ENCODE measurements at regions not wholly inside any gene's neighbourhood (a gene's known extent, or its start where the extent isn't known, plus 50 kb on each side); places are given as distances from the start of the nearest gene placed in this dataset.

DNA sequence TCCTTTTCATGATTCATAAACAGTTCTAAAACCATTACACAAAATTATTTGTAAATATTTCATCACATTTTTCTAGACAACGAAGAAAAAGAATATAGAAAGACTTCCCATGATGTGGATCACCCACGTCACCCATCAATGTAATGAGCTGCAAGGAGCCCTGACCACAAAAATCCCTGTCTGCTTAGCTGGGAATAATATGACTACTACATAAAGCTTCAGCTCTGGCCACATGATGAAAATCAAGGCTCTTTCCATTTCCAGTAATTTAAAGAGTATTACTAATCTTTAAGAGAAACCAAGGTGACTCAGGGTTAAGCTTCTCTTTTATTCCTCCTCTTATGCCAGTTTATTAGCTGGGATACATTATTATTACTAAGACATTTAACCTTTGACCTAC lies 180.8 kb upstream of the CACNA2D1 start:
- TF ChIP-seq, protein P1, sequence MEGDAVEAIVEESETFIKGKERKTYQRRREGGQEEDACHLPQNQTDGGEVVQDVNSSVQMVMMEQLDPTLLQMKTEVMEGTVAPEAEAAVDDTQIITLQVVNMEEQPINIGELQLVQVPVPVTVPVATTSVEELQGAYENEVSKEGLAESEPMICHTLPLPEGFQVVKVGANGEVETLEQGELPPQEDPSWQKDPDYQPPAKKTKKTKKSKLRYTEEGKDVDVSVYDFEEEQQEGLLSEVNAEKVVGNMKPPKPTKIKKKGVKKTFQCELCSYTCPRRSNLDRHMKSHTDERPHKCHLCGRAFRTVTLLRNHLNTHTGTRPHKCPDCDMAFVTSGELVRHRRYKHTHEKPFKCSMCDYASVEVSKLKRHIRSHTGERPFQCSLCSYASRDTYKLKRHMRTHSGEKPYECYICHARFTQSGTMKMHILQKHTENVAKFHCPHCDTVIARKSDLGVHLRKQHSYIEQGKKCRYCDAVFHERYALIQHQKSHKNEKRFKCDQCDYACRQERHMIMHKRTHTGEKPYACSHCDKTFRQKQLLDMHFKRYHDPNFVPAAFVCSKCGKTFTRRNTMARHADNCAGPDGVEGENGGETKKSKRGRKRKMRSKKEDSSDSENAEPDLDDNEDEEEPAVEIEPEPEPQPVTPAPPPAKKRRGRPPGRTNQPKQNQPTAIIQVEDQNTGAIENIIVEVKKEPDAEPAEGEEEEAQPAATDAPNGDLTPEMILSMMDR (IDR thresholded peaks at IDR 0.05; ENCODE audit: poor library complexity, severe bottlenecking) = no peak
- no peak for TF ChIP-seq EP300 (conservative IDR thresholded peaks at IDR 0.05; ENCODE audit: poor library complexity, severe bottlenecking)
- TF ChIP-seq POLR2AphosphoS5 (IDR thresholded peaks at IDR 0.05) = no peak
- TF ChIP-seq EZH2 (IDR thresholded peaks at IDR 0.05; ENCODE audit: borderline replicate concordance, insufficient read depth, low read length, poor library complexity, severe bottlenecking) = no peak
- TF ChIP-seq, protein P2, sequence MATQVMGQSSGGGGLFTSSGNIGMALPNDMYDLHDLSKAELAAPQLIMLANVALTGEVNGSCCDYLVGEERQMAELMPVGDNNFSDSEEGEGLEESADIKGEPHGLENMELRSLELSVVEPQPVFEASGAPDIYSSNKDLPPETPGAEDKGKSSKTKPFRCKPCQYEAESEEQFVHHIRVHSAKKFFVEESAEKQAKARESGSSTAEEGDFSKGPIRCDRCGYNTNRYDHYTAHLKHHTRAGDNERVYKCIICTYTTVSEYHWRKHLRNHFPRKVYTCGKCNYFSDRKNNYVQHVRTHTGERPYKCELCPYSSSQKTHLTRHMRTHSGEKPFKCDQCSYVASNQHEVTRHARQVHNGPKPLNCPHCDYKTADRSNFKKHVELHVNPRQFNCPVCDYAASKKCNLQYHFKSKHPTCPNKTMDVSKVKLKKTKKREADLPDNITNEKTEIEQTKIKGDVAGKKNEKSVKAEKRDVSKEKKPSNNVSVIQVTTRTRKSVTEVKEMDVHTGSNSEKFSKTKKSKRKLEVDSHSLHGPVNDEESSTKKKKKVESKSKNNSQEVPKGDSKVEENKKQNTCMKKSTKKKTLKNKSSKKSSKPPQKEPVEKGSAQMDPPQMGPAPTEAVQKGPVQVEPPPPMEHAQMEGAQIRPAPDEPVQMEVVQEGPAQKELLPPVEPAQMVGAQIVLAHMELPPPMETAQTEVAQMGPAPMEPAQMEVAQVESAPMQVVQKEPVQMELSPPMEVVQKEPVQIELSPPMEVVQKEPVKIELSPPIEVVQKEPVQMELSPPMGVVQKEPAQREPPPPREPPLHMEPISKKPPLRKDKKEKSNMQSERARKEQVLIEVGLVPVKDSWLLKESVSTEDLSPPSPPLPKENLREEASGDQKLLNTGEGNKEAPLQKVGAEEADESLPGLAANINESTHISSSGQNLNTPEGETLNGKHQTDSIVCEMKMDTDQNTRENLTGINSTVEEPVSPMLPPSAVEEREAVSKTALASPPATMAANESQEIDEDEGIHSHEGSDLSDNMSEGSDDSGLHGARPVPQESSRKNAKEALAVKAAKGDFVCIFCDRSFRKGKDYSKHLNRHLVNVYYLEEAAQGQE (IDR thresholded peaks at IDR 0.05; ENCODE audit: borderline replicate concordance) = no peak
- no peak for TF ChIP-seq RAD21 (conservative IDR thresholded peaks at IDR 0.05)

Data from neural cell (in vitro differentiated cells).